ENCODE measurements at regions not wholly inside any gene's neighbourhood (a gene's known extent, or its start where the extent isn't known, plus 50 kb on each side); places are given as distances from the start of the nearest gene placed in this dataset.

GRCh38 chr3:16060358-16060852 lies 114.1 kb upstream of the GALNT15 start:
- TF ChIP-seq POLR2A (IDR thresholded peaks at IDR 0.05) (no peak), CTCF (IDR thresholded peaks at IDR 0.05) (no peak)

Data from lower leg skin (tissue), 3 donors.